Naive thymus-derived CD8-positive, alpha-beta T cell (primary cell): ENCODE measurements at regions not wholly inside any gene's neighbourhood (a gene's known extent, or its start where the extent isn't known, plus 50 kb on each side); places are given as distances from the start of the nearest gene placed in this dataset.
A peak's percentile ranks its signal among the peaks of the same experiment; 100 is the strongest.
"Not testable (repeated sequence)": the region's sequence is repeated elsewhere in the genome, so short reads cannot be mapped to it uniquely, and the experiment has no call there.

ENCODE experiments used
- ATAC-seq, 2 donors: fragments of 150-1000 bp; cut with Tn5 transposase in 1 of 2; sonication (Bioruptor Pico), chemical (Tn5 transposase) in 1 of 2; 1 replicate in 1 of 2; 2 replicates in 1 of 2; pipeline ENCODE4 v1.10.0; 2021; ENCODE audit warnings: mild to moderate bottlenecking in 2 of 2, moderate library complexity in 2 of 2
- POLR2A ChIA-PET: fragments of 350-600 bp; sonication (Branson Sonifier 250); formaldehyde crosslinking; loops from one replicate; lab custom pipeline; 2021; ENCODE audit warnings: antibody characterized with exemption; lab: Charles Lee
- DNase-seq, 10 donors: peaks; one replicate each; pipeline versions ENCODE4 v3.0.0 to v3.0.0-alpha.2; 2020 to 2022
- H3K27ac Mint-ChIP-seq, 10 donors: one replicate each; pipeline ENCODE4 v1.8.0; 2020 to 2022; ENCODE audit warnings: mild to moderate bottlenecking in 10 of 10, mixed read lengths in 10 of 10, moderate library complexity in 4 of 10, inconsistent platforms in 1 of 10
- H3K27me3 Mint-ChIP-seq, 5 donors: one replicate each; pipeline ENCODE4 v1.8.0; 2021 to 2022; ENCODE audit warnings: mixed read lengths in 5 of 5
- H3K36me3 Mint-ChIP-seq, 3 donors: one replicate each; pipeline ENCODE4 v1.8.0; 2020 to 2022; ENCODE audit warnings: mixed read lengths in 3 of 3, mild to moderate bottlenecking in 2 of 3, inconsistent platforms in 1 of 3
- H3K4me1 Mint-ChIP-seq, 4 donors: one replicate each; pipeline ENCODE4 v1.8.0; 2021 to 2022; ENCODE audit warnings: mixed read lengths in 4 of 4
- H3K4me3 Mint-ChIP-seq, 10 donors: one replicate each; pipeline ENCODE4 v1.8.0; 2020 to 2022; ENCODE audit warnings: mild to moderate bottlenecking in 10 of 10, mixed read lengths in 10 of 10, moderate library complexity in 6 of 10, inconsistent platforms in 1 of 10
- H3K9me3 Mint-ChIP-seq, 9 donors: one replicate each; pipeline ENCODE4 v1.8.0; 2020 to 2022; ENCODE audit warnings: mixed read lengths in 9 of 9, mild to moderate bottlenecking in 3 of 9, inconsistent platforms in 1 of 9, moderate library complexity in 1 of 9

DNA sequence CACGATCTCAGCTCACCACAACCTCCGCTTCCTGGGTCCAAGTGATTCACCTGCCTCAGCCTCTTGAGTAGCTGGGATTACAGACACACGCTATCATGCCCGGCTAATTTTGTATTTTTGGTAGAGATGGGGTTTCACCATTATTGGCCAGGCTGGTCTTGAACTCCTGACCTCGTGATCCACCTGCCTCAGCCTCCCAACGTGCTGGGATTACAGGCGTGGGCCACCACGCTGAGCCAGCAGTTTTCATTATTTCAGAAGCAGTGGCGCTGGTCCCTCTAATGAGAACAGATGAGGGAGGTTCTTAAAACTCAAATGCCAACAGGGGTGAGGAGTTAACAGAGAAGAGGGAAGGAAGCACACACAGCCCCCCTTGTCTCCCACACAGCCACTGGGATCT is 98.7 kb downstream of the PTPRS start:
- DNase-seq, H3K36me3 Mint-ChIP-seq, H3K9me3 Mint-ChIP-seq, H3K4me1 Mint-ChIP-seq, H3K27ac Mint-ChIP-seq, H3K27me3 Mint-ChIP-seq, H3K4me3 Mint-ChIP-seq, POLR2A ChIA-PET, ATAC-seq: not testable (repeated sequence)

DNA sequence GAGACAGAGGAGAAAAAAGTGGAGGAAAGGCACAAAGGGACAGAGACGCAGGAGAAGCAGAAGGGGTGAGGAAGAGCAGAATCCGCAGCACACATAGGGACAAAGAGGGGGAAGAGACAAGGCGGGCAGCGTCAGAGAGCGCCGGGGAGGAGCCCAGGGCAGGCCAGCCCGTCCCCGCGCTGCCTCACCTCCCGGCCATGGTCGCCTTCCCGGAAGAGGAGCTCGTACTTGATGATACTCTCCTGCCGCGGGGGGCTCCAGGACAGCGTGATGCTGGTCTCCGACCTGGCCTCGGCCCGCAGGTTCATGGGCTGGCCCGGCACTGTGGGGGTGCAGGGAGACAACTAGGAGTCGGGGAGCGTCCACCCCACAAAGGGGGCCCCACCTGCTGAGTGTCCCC is 100.6 kb downstream of the PTPRS start:
- Mint-ChIP-seq H3K27ac (peak overlapping the region in 1 of 10 donors; percentile 46), H3K36me3 (peaks cover 0 to 8% (median 0%) of the 10 kb centered on the region in 3 donors), H3K9me3 (no peaks in the 10 kb centered on the region), H3K27me3 (peaks cover 0 to 8% (median 0%) of the 10 kb centered on the region in 5 donors), H3K4me1 (peaks cover 0 to 5% (median 0%) of the 10 kb centered on the region in 4 donors), H3K4me3 (no peak overlapping the region)
- no peak for DNase-seq
- no peak for ATAC-seq
- POLR2A ChIA-PET, result no interaction called here

DNA sequence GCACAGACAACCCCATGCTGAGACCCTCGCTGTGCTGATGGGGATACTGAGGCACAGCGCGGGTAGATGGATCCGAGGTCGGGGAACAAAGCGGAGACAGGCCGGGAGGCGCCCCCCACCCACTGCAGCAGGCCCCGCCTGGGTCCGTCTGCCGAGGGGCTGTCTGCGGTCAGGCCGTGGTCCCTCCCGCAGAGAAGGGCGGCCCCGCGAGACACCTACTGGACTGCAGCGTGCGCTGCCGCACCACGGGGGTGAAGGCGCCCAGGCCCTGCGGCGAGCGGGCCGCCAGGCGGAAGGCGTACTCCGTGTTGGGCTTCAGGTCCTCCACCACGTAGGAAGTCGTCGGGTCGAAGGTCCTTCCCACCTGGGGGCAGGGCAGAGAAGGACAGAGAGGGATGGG is 101.9 kb downstream of the PTPRS start:
- Mint-ChIP-seq H3K36me3 (peaks cover 0 to 6% (median 0%) of the 10 kb centered on the region in 3 donors), H3K4me1 (peaks cover 0 to 5% (median 0%) of the 10 kb centered on the region in 4 donors), H3K27me3 (peaks cover 0 to 8% (median 0%) of the 10 kb centered on the region in 5 donors), H3K4me3 (no peak overlapping the region), H3K9me3 (no peaks in the 10 kb centered on the region), H3K27ac (no peak overlapping the region)
- DNase-seq, result peak in 1 of 10 donors; percentile 45
- POLR2A ChIA-PET, result no interaction called here
- no peak for ATAC-seq

DNA sequence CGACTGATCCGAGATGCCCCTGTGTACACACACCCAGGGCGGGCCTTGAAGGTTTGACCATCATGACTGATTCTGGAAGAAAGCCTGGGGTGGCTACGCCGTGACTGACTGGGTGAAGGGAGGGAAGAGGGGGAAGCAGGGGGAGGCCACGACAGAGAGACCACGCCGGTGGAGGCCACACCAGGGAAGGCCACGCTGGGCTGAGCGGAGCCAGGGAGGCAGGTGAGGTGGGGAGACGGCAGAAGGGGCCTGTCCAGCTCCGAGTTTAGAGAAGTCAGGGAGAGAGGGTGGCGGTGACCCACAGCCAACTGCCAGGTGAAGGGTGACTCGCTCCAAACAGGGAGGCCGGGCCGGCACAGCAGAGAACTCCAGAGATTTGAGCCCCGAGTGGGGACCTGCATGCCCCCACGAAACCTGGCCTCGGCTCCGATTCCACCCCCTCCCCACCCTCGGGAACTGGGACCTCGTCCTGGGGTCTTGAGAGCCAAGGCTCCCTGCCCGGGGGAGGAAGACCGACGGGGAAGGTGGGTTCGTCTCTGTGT is 102.6 kb downstream of the PTPRS start:
- Mint-ChIP-seq H3K36me3 (peaks cover 0 to 6% (median 0%) of the 10 kb centered on the region in 3 donors), H3K27ac (peak overlapping the region in 1 of 10 donors; percentile 22), H3K9me3 (no peaks in the 10 kb centered on the region), H3K4me3 (no peak overlapping the region), H3K27me3 (peaks cover 0 to 8% (median 0%) of the 10 kb centered on the region in 5 donors), H3K4me1 (peaks cover 0 to 5% (median 0%) of the 10 kb centered on the region in 4 donors)
- POLR2A ChIA-PET, result no interaction called here
- no peak for ATAC-seq
- peak in 1 of 10 donors; percentile 47 for DNase-seq

DNA sequence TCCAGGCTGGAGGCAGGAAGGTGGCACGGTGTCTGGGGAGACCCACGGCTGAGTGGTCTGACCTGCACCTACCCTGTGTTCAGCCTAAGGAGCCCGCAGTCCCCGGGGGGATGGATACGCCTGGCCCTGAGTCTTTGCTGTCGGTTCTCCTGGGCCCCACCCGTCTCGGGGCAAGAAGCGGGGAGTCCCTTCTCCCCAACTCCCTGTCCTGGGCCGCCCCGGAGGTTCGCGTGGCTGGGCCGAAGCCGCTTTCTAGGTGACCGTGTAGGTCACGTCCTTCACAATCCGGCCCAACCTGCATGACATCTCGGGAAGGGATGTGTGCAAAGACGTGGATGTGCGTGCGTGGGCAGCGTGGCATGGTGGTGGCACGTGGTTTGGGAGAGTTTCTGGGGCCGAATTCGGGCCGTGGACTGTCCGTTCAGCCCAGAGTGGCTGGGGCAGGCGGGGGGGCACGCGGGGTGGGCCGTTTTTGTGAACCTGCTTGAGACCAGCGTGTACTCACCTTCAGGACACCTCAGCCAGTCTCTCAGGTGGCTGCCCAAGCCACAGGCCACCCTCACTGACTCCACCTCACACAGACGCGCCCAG is 103.3 kb downstream of the PTPRS start:
- no peak for DNase-seq
- Mint-ChIP-seq H3K27me3 (peaks cover 0 to 8% (median 0%) of the 10 kb centered on the region in 5 donors), H3K4me1 (peaks cover 0 to 5% (median 0%) of the 10 kb centered on the region in 4 donors), H3K27ac (no peak overlapping the region), H3K9me3 (no peaks in the 10 kb centered on the region), H3K4me3 (no peak overlapping the region), H3K36me3 (peaks cover 0 to 6% (median 0%) of the 10 kb centered on the region in 3 donors)
- POLR2A ChIA-PET, result no interaction called here
- ATAC-seq, result no peak

DNA sequence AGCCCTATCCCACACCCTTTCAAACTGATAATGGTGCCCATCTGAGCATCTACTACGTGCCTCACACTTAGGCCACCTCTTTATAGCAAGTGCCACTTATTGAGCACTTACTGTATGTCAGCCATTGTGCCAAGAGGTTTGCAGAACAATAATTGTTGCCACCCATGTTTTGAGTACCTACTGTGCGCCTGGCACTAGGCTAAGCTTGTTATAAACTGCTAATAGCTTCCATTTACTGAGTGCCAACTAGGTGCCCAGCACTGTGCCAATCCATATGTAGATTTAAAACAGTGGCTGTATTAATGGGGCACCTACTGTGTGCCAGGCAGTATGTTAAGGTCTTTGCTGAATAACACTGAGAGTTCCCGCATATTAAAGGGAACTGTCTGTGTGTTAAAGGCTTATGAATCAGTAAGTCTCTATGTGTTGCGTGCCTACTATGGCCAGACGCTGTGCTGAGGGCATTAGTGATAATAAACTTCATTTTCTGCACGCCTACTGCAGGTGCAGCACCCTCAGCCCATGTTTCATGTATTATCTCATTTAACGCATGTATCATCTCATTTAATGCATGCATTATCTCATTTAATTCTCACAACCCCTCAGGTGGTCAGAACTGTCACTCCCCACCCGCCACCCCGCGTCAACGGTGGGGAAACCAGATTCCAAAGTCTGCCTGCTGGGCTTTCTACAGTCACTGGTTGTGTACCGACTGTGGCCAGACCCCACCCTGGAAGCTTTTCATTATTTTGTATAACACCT is 105.0 kb downstream of the PTPRS start:
- Mint-ChIP-seq H3K4me3 (no peak overlapping the region), H3K4me1 (peaks cover 0 to 5% (median 0%) of the 10 kb centered on the region in 4 donors), H3K27me3 (peaks cover 0 to 8% (median 0%) of the 10 kb centered on the region in 5 donors), H3K9me3 (no peaks in the 10 kb centered on the region), H3K36me3 (peaks cover 0 to 6% (median 0%) of the 10 kb centered on the region in 3 donors), H3K27ac (no peak overlapping the region)
- ATAC-seq, result no peak
- POLR2A ChIA-PET, result no interaction called here
- no peak for DNase-seq

- peak in 1 of 10 donors; percentile 3 for DNase-seq
- Mint-ChIP-seq H3K27ac (no peak overlapping the region), H3K36me3 (peaks cover 0 to 3% (median 0%) of the 10 kb centered on the region in 3 donors), H3K4me1 (peaks cover 0 to 7% (median 3%) of the 10 kb centered on the region in 4 donors), H3K9me3 (no peaks in the 10 kb centered on the region), H3K27me3 (peaks cover 2 to 9% (median 5%) of the 10 kb centered on the region in 5 donors), H3K4me3 (no peak overlapping the region)
- ATAC-seq, result no peak
- POLR2A ChIA-PET, result interaction anchor here (0.6 kb wide), 1 partner anchor 29 kb away, joined by 12 read pairs; no protein-coding TSS in a partner anchor
Measured at GRCh38 chr19:5234412-5234811, 106.2 kb downstream of the PTPRS start.

- no peak overlapping the region for H3K4me3 Mint-ChIP-seq
- no peaks in the 10 kb centered on the region for H3K36me3 Mint-ChIP-seq
- POLR2A ChIA-PET, result interaction anchor here (0.9 kb wide), 1 partner anchor 264 kb away, joined by 3 read pairs; the partner anchor contains the start of gene KDM4B
- peaks cover 2 to 16% (median 8%) of the 10 kb centered on the region in 4 donors for H3K4me1 Mint-ChIP-seq
- ATAC-seq (no peak), DNase-seq (no peak)
- peaks cover 7 to 24% (median 12%) of the 10 kb centered on the region in 5 donors for H3K27me3 Mint-ChIP-seq
- no peaks in the 10 kb centered on the region for H3K9me3 Mint-ChIP-seq
- no peak overlapping the region for H3K27ac Mint-ChIP-seq
Measured at GRCh38 chr19:5232798-5233505, 107.7 kb downstream of the PTPRS start.

GRCh38 chr19:5231857-5232678 is 108.5 kb downstream of the PTPRS start:
- no peak for ATAC-seq

GRCh38 chr19:5230730-5231555 is 109.7 kb downstream of the PTPRS start:
- ATAC-seq, result no peak
- H3K27me3 Mint-ChIP-seq, result peaks cover 7 to 31% (median 16%) of the 10 kb centered on the region in 5 donors
- no peak overlapping the region for H3K4me3 Mint-ChIP-seq
- no peaks in the 10 kb centered on the region for H3K36me3 Mint-ChIP-seq
- no peak for DNase-seq
- POLR2A ChIA-PET, result no interaction called here
- peaks cover 2 to 16% (median 8%) of the 10 kb centered on the region in 4 donors for H3K4me1 Mint-ChIP-seq
- no peak overlapping the region for H3K27ac Mint-ChIP-seq
- H3K9me3 Mint-ChIP-seq, result no peaks in the 10 kb centered on the region

More at GRCh38 chr19:5231857-5232678, 108.5 kb downstream of the PTPRS start:
- no peak overlapping the region for H3K4me3 Mint-ChIP-seq
- H3K27ac Mint-ChIP-seq, result no peak overlapping the region
- H3K36me3 Mint-ChIP-seq, result no peaks in the 10 kb centered on the region
- peaks cover 7 to 31% (median 16%) of the 10 kb centered on the region in 5 donors for H3K27me3 Mint-ChIP-seq
- peaks cover 2 to 16% (median 8%) of the 10 kb centered on the region in 4 donors for H3K4me1 Mint-ChIP-seq
- POLR2A ChIA-PET, result no interaction called here
- H3K9me3 Mint-ChIP-seq, result no peaks in the 10 kb centered on the region
- no peak for DNase-seq

GRCh38 chr19:5229778-5230335 is 110.8 kb downstream of the PTPRS start:
- H3K27me3 Mint-ChIP-seq, result peaks cover 7 to 31% (median 16%) of the 10 kb centered on the region in 5 donors
- no peak for DNase-seq
- ATAC-seq, result no peak
- peak overlapping the region in 7 of 10 donors; percentile 33 to 76 (median 57) for H3K4me3 Mint-ChIP-seq
- no peaks in the 10 kb centered on the region for H3K9me3 Mint-ChIP-seq
- H3K4me1 Mint-ChIP-seq, result peaks cover 2 to 16% (median 8%) of the 10 kb centered on the region in 4 donors
- H3K36me3 Mint-ChIP-seq, result no peaks in the 10 kb centered on the region
- no peak overlapping the region for H3K27ac Mint-ChIP-seq
- POLR2A ChIA-PET, result no interaction called here
